ENCODE measurements at regions not wholly inside any gene's neighbourhood (a gene's known extent, or its start where the extent isn't known, plus 50 kb on each side); places are given as distances from the start of the nearest gene placed in this dataset.
"Not testable (repeated sequence)": the region's sequence is repeated elsewhere in the genome, so short reads cannot be mapped to it uniquely, and the experiment has no call there.

DNA sequence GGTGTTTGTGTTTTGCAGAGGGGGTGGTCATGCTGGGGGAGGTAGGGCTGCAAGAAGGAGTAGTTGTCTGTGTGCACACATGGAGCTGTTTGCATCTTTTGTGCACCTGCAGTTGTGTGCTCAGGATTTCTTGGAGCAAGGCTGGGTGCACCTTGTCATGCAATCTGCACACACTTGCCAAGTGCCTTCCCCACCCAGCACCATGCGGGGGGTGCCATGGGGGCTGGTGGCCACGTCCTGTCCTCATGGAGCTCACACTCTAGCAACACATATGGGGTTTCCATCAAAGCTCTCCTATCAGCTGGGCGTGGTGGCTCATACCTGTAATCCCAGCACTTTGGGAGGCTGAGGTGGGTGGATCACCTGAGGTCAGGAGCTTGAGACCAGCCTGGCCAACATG, 111.6 kb downstream of the CRLF3 start:
- not testable (repeated sequence) for DNase-seq

DNA sequence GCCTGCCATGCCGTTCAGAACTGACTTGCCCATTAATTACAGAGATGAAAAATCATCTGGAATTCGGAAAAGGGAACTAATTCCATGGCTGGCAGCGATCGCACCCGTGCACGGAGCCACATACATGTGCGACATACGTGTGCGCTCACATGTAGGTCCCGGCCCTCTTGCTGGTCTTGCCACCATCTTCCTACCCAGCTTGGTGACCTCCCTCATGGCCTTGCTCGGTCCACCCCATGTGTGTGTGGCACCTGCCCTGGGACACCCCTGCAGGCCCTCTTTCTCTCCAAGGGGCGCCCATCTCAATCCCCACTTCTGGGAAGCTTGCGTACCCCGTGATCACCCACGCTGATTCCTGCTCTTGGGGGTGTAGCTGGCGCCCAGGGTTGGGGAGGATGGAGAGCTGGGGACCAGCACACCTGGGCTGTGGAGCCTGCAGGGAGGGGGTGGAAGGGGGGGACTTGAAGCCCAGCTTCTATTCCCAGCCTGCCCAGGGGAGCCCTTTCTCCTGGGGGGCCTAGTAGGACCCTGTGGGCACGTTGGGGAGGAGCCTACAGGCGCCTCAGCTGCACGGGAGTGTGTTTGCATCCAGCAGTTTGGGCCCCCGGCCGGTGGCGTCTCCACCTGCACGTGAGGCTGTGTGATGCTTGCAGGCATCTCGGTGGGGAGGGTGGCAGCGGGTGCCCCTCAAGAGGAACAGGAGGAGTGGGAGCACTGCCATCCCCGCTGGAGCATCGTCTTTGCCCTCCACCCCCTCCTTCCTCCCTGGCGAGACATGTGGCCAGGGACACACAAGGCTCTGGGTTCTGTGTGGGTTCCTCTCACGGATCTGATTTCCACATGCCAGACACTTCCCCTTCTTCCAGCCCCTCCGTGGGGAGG, 112.6 kb downstream of the CRLF3 start:
- DNase-seq, result not testable (repeated sequence)

GRCh38 chr17:30711176-30711575, 113.3 kb downstream of the CRLF3 start:
- DNase-seq, result not testable (repeated sequence)

- not testable (repeated sequence) for DNase-seq
Observed at GRCh38 chr17:30710276-30711088, 114.0 kb downstream of the CRLF3 start.

DNA sequence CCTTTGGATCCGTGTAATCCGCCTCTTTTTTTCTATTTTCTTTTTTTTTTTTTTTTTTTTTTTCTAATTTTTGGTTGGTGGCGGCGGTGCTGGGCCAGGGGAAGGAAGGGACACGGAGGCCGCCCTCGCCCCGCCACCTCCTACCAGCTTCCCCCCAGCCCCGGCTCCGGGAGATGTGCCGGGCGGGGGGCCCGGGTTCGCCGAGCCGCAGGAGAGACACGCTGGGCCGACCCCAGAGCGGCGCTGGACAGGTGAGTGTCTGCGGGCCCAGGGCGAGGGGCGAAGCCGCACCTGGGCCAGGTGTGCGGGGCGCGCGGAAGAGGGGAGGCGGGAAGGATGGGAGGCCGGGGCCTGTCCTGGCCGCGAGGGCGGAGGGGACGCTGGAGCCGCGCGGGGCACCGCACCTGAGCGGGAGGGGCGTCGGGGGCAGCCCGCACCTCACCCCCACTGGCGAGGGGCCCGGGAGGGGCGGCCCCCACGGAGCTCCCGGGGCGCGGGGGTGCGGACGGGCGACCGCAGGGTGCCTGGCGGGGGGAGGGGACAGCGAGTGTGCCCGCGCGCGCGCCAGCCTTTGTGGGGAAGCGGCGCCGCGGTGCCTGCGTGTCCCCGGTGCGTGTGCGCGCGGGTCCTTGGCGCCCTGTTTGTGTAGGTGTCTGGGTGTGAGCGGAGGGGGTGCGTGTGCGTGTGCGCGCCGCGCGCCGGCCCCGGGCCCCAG, 114.8 kb downstream of the CRLF3 start:
- DNase-seq, result not testable (repeated sequence)

DNA sequence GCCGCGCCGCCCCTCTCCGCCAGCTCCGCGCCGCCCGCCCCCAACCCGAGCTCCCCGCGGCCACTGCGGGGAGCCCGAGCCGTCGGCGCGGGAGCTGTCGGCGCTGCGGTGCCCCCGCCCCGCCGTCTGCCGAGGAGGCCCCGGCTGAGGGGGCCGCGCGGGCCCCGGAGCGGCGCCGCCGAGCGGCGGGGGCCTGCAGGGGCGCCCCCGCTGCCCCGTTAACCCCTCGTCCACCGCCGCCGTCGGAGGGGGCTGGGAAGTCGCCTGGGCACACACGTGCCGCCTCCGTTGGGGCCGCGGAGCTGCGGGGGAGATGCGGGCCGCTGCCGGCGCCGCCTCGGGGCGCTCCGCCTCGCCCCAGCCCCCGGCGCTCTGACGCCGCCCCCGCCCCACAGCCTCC, 115.4 kb downstream of the CRLF3 start:
- DNase-seq, result not testable (repeated sequence)

- peak; percentile 65 for DNase-seq
Observed at GRCh38 chr17:30708241-30709078, 116.0 kb downstream of the CRLF3 start.

DNA sequence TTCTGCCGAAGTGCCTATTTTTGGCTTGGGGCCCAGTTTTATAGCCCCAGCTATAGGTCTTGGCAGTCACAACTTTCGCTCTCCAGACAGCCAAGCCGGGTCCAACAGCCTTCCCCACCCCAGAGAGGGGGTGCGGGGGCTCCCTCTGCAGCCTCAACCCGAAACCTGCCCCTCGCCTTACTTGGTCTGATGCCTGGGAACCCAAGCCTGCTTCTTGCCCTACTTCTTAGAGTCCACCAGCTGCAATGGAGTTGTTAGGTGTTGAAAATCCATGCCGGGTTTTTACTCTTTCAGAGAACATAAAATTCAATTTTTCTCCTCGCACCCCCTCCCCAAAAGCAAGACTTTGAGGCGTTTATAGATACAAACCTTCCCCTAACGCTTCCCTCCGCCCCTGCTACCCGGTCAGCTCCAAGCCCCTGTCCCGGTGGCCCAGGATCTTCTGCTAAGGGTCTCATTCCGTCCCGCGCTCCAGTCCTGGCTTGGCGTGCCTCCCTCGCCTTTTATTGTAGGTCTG, 116.7 kb downstream of the CRLF3 start:
- DNase-seq, result not testable (repeated sequence)

DNA sequence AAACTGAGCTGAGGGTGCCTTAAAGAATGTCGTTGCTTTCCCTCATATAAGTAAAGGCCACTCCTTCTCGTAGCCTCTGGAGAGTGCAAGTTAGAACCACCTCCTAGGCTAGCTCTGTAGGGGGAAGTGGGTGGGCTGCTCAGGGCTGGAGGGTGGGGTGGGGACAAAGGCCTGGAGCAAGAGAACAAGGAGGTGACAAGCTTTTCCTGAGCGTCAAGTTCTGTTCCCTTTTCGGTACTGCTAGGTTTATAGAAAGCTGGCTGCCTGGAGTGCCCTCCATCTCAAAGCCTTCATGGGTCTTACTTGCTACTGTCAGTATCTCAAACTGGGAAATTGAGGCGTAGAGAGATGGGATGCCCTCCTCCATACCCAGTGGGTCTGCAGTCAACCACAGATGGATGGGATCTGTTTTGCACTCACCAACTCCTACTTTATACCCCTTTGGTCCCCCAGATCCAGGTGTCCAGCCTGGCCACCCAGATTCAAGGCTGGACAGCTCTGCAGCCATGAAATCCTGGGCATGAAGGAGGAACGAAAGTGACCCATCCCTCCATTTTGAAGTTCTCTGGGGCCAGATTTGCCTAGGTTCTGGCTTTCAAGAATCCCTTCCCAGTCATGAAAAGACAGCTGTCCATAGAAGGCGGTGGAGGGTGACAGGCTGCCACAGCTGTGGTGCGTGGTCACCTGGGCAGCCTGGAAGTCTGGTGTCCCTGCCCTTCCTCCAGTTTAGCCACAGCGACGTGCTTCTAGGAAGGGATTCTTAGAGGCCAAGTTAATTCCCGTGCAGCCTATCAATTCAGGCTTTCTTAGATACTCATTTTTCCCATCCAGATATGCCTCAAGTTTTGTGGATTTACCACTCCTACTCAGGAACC, 117.8 kb downstream of the CRLF3 start:
- not testable (repeated sequence) for DNase-seq

GRCh38 chr17:30706004-30706403, 118.5 kb downstream of the CRLF3 start:
- not testable (repeated sequence) for DNase-seq

- DNase-seq, result no peak
Observed at GRCh38 chr17:30701498-30701989, 122.9 kb downstream of the CRLF3 start.

- not testable (repeated sequence) for DNase-seq
Observed at GRCh38 chr17:30700833-30701232, 123.7 kb downstream of the CRLF3 start.

GRCh38 chr17:30697619-30698460, 126.7 kb downstream of the CRLF3 start:
- peak; percentile 70 for DNase-seq

GRCh38 chr17:30696234-30696633, 128.3 kb downstream of the CRLF3 start:
- no peak for DNase-seq

GRCh38 chr17:30695265-30695811, 129.2 kb downstream of the CRLF3 start:
- not testable (repeated sequence) for DNase-seq

DNA sequence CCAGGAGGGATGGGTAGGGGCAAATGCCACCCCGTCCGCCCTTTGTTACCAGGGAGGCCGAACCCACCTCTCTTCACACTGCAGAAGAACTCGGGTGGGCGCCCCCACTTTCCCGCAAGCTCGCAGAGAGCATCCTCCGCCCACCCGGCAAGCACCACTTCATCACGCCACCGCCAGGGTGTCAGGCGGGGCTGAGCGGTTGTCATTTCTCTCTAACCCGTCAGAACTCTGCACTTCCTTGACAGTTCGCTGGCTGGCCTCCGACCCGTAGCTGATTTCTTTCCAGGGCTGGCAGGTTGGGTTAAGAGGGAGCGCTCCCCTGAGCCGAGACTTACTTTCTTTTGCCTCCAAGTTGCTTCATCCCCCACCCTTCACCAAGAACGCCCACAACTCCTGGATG, 130.7 kb downstream of the CRLF3 start:
- DNase-seq, result peak; percentile 52

- not testable (repeated sequence) for DNase-seq
Observed at GRCh38 chr17:30689266-30690000, 135.1 kb downstream of the CRLF3 start.
